ENCODE measurements at regions not wholly inside any gene's neighbourhood (a gene's known extent, or its start where the extent isn't known, plus 50 kb on each side); places are given as distances from the start of the nearest gene placed in this dataset.
"Not testable (repeated sequence)": the region's sequence is repeated elsewhere in the genome, so short reads cannot be mapped to it uniquely, and the experiment has no call there.

DNA sequence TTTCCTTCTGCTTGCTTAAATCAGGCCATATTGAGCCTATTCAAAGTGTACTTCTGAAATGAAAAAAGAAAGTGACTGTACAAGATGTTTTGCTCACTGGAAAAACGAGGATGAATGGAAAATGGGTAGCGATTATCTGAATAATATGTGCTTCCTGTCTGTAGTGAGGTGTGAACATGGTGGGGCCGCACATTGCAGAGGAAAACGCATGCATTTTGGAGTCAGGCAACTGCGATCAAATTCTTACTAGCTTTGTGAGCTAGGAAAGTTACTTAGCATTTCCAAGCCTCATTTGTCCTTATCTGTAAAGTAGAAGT lies 73.0 kb upstream of the PRSS3 start:
- DNase-seq (ENCODE audit: low read depth, low spot score): no peak
- in situ Hi-C loops (cut with HindIII; ENCODE audit: low pct_unique_long_range_greater_than_20kb, low sequenced_read_pairs): no loop called here

DNA sequence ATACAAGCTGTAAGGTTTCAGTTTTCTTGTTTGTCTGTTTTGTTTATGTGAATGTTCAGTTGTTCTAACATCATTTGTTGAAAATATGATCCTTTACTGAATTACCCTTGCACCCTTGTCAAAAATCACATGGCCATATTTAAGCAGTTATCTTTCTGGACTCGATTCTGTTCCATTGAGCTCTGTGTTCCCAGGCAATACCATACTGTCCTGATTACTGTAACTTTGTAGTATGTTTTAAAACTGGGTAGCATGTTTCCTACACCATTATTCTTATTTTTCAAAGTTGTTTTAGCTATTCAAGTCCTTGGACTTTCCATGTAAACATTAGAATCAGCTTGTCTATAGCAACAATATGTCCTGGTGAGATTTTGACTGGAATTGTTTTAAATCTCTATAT lies 66.7 kb upstream of the PRSS3 start:
- no peak for DNase-seq (ENCODE audit: low read depth, low spot score)
- in situ Hi-C loops (cut with HindIII; ENCODE audit: low pct_unique_long_range_greater_than_20kb, low sequenced_read_pairs): no loop called here

DNA sequence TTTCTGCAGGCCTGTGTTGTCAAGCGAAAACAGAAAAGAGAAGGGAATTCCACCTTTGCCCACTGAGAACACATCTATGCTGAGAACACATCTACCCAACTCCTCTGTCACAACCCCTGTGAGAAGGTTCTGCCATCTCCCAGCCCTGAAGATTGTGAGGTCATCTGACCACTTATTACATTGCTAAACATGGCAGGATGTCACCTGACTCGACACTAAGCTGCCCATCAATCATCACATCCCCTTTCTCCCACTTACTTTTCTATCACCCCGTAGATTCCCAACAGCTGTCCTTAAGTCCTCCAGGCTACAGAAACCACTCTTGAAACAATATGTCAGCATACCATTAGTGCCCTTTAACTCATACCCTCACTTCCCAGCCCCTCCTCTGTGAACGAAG lies 64.2 kb upstream of the PRSS3 start:
- no peak for DNase-seq (ENCODE audit: low read depth, low spot score)
- in situ Hi-C loops (cut with HindIII; ENCODE audit: low pct_unique_long_range_greater_than_20kb, low sequenced_read_pairs): no loop called here

DNA sequence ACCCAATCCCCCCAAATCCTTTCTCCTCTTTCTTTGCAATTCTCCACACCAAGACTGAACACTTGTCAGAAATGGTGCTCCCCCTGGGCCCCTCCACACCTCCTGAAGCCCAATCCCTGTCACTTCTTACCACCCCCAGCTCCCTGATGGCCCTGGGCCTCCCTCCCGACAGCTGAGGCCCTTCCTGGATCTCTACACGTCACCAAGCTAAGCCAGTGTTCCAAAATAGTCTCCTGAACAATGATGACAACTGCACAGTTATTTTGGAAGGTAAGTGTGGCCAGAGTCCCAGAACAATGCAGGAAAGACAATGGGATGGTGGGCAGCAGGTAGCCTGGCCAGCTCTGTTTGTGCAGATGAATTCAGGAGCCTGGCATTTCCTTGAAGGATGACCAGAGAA lies 63.7 kb upstream of the PRSS3 start:
- DNase-seq (ENCODE audit: low read depth, low spot score): no peak
- in situ Hi-C loops (cut with HindIII; ENCODE audit: low pct_unique_long_range_greater_than_20kb, low sequenced_read_pairs): no loop called here

DNA sequence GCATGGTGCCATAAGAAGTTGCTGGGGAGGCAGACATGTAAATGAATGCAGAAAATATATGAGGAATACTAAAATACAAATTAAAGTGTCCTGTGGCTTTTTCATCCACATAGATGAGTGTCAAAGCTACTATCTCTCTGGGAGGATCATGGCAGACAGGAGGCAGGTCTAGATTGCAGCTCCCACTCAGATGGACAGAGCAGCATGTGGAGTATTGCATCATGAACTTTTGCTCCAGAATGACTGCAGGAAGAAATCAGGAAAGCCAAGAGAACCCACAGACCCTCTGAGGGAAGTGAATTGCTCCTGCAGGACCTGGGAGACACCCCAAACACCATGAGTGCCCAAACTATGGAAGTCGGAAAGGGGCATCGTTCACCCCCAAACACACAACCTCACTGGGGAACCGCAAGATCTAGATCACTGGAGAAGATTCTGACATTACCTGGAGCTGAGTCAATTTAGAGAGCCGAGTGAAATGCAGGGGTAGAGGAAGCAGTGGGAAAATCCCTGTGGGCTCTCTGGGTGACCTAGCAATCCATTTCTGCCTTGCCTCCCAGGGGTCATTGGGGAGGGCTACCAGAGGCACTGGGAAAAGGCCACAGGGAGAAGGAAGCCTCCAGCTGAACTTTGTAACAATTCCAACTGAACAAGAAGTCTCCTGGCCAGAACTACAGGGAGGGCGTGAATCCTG lies 61.0 kb upstream of the PRSS3 start:
- in situ Hi-C loops (cut with HindIII; ENCODE audit: low pct_unique_long_range_greater_than_20kb, low sequenced_read_pairs); DNase-seq (ENCODE audit: low read depth, low spot score): not testable (repeated sequence)

DNA sequence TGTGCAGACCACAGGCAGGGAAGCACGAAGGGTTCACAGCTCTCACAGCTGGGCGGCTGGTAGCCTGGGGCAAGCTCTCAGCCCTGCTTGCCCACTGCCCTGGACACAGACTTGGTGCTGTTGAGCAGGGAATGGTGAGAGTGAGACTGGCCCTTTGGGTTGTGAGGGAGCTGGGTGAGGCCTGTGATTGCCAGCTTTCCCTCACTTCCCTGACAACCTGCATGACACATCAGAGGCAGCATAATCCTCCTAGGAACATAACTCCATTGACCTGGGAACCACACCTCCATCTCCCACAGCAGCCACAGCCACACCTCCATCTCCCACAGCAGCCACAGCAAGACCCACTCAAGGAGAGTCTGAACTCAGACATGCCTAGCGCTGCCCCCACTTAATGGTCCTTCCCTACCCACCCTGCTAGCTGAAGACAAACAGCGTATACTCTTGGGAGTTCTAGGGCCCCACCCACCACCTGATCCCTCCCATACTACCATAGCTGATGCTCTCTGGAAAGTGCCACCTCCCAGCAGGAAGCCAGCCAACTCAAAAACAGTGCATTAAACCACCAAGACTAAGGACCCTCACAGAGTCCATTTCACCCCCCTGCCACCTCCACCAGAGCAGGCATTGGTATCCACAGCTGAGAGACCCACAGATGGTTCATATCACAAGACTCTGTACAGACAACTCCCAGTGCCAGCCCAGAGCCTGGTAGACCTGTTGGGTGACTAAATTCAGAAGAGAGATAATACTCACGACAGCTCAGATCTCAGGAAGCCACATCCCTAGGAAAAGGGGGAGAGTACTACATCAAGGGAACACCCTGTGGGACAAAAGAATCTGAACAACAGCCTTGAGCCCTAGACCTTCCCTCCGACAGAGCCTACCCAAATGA lies 60.2 kb upstream of the PRSS3 start:
- in situ Hi-C loops (cut with HindIII; ENCODE audit: low pct_unique_long_range_greater_than_20kb, low sequenced_read_pairs); DNase-seq (ENCODE audit: low read depth, low spot score): not testable (repeated sequence)

DNA sequence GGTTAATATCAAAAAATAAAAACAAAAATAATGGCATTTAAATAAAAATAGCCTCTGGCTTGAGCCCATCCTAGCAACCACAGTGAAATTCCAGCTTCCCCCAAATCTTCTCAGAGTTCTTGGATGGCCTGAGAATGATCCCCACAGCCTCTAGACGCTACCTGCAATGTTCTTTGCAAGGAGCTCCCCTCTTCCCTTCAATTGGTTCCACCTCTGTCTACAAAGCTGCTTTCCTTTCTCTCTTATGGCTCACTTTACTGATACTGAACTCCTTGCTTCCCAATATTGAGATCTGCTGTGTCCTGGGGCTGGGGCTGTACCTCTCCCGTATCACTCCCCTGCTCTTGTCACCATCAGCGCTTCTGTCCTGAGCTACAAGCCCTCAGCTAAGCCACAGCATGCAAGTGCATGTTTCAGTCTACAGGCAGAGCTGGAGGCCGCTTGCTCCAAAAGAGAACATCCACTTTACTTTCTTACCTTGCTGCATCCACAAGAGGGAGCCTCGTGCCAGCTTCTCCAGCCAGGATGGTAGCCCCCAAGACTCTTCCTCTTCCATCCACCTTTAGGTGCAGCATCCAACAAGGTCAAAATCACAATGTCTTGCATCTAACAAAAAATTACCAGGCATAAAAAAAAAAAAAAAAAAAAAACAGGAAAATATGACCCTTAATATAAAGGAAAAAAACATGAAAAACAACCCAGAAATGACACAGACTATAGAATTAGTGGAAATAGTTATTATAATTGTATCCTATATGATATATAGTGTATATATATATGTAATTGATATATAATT lies 57.4 kb upstream of the PRSS3 start:
- DNase-seq (ENCODE audit: low read depth, low spot score): peak; percentile 69
- in situ Hi-C loops (cut with HindIII; ENCODE audit: low pct_unique_long_range_greater_than_20kb, low sequenced_read_pairs): no loop called here

DNA sequence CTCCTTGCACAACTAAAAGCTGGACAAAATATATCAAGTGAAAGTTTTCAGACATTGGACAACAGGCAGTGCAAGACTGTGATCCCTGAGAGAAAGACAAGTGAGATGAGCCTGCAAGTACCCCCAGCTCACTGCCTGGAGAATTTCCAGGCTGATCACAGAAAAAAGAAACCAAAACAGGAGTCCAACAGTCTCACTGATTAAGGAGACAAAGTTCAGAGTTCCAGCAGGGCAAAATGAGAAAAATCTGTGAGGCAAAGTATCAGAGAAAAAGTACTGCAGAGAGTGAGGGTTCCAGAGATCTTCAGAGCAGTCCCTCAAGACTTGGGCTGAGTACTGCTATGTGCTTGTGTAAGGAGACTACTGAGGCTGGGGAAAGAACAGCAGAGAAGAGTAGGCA lies 56.0 kb upstream of the PRSS3 start:
- no peak for DNase-seq (ENCODE audit: low read depth, low spot score)
- in situ Hi-C loops (cut with HindIII; ENCODE audit: low pct_unique_long_range_greater_than_20kb, low sequenced_read_pairs): no loop called here

DNA sequence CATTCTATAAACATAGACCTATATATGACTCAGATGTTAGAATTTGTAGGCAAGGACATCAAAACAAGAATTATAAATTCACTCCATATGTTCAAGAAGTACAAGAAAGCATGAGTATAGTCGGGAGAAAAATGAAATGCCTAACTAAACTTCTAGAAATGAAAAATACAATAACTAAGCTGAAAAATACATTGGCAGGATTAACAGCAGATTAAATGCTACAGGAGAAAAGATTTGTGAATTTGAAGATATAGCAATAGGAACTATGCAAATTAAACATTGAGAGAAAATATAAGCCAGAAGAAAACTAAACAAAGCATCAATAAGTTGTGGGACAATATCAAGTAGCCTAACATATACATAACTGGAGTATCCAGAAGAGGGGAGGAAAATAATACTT lies 55.3 kb upstream of the PRSS3 start:
- no peak for DNase-seq (ENCODE audit: low read depth, low spot score)
- in situ Hi-C loops (cut with HindIII; ENCODE audit: low pct_unique_long_range_greater_than_20kb, low sequenced_read_pairs): no loop called here

DNA sequence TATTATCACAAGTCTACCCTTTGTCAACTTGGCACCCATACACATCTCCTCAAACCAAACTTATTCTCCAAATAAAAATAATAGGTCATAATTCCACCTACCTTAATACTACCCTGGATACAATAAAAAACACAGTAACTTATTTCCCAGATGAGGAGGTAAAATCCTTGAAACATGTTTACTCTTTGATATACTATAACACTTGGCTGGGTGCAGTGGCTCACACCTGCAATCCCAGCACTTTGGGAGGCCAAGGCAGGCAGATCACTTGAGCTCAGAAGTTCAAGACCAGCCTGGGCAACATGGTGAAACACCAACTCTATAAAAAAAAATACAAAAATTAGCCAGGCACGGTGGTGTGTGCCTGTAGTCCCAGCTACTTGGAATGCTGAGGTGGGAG lies 54.4 kb upstream of the PRSS3 start:
- in situ Hi-C loops (cut with HindIII; ENCODE audit: low pct_unique_long_range_greater_than_20kb, low sequenced_read_pairs); DNase-seq (ENCODE audit: low read depth, low spot score): not testable (repeated sequence)

DNA sequence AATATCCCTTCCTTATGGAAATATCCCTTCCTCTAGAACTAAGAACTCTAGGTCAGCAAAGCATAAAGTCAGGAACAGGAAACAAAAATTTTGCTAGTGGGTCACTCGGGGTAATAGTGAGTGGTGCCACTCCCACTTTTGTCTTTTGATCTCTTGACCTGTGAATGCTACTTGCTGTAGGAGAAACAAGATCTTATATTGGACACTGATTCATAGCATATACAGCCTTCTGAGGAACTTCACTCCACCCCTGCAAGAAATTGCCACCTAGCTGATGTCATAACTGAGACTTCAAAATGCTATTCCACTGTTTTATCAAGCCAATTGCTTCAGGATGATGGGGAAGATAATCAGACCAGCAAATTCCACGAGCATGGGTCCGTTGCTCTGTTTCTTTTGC lies 53.3 kb upstream of the PRSS3 start:
- in situ Hi-C loops (cut with HindIII; ENCODE audit: low pct_unique_long_range_greater_than_20kb, low sequenced_read_pairs): no loop called here
- no peak for DNase-seq (ENCODE audit: low read depth, low spot score)

DNA sequence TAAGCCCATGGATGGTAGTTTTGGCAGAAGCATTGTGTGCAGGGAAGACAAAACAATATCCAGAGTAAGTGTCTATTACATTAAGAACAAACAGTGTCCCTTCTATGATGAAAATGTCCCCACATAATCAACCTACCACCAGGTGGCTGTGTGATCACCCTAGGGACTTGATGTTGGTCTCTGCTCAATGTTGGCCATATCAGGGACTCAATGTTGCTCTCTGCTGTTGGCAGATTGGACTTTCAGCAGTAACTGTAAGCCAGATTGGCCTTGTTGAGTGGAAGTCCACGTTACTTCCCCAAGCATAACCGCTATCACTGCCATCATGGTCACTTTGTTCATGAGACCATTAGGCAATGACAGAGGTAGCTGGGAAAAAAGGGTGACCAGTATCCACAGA lies 52.8 kb upstream of the PRSS3 start:
- in situ Hi-C loops (cut with HindIII; ENCODE audit: low pct_unique_long_range_greater_than_20kb, low sequenced_read_pairs): no loop called here
- DNase-seq (ENCODE audit: low read depth, low spot score): no peak

Small RNA genes in the stretch of these regions (small RNA-seq; reads per million reads assigned to genes)
- gene TRBV22OR9-2 (0 reads per million in 2 experiments), gene TRBV26OR9-2 (0 reads per million in 2 experiments)

Data from SK-MEL-5 (cell line).